Thyroid gland (tissue), 4 donors: ENCODE measurements at regions not wholly inside any gene's neighbourhood (a gene's known extent, or its start where the extent isn't known, plus 50 kb on each side); places are given as distances from the start of the nearest gene placed in this dataset.

Experiments
- CTCF ChIP-seq, 6 experiments: fragments of 200-600 bp in 3 of 6; fragments of 450-650 bp in 3 of 6; sonication (generic) in 3 of 6; IDR thresholded peaks; one replicate each; pipeline ENCODE4 v1.5.1; 2016 to 2019; ENCODE audit warnings: antibody characterized with exemption in 6 of 6, mild to moderate bottlenecking in 2 of 6, inconsistent platforms in 1 of 6, moderate library complexity in 1 of 6
- POLR2A ChIP-seq, 2 donors: fragments of 450-650 bp; IDR thresholded peaks; one replicate each; pipeline ENCODE4 v1.6.1; 2017; ENCODE audit warnings: antibody characterized with exemption in 2 of 2, mild to moderate bottlenecking in 2 of 2, moderate library complexity in 1 of 2

GRCh38 chr11:130606781-130607511 is 158.5 kb downstream of the ADAMTS15 start:
- no peak for TF ChIP-seq CTCF (IDR thresholded peaks at IDR 0.05)
- no peak for TF ChIP-seq POLR2A (IDR thresholded peaks at IDR 0.05)
